GM19043 (cell line): ENCODE measurements at regions not wholly inside any gene's neighbourhood (a gene's known extent, or its start where the extent isn't known, plus 50 kb on each side); places are given as distances from the start of the nearest gene placed in this dataset.
"Not testable (repeated sequence)": the region's sequence is repeated elsewhere in the genome, so short reads cannot be mapped to it uniquely, and the experiment has no call there.

Experiments used
- ATAC-seq: cut with Tn5 transposase; IDR thresholded peaks from one replicate; pipeline ENCODE4 v1.9.1; 2021; ENCODE audit warnings: low read depth; ENCODE audit not compliant: unreplicated experiment

- no peak for ATAC-seq
Measured at GRCh38 chr18:56489893-56490292, 148.5 kb downstream of the TXNL1 start.

DNA sequence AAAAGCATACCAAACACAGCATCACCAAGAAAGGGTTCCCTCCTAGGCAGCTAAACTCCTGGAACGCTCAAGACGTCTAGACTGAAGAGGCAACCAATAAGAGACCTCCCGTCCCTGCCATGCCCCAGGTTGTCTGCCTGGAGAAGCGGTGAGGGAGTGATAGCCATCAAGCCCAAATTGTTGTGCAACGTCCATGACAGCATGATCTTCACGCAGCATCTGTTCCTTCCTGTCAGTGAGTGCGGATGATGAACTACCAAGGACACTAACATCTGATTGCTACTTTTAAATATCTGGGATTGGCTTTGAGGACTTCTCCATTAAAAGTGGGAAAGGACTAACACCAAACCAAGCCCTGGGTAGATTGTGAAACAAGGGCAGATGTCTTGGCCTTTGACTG lies 149.7 kb downstream of the TXNL1 start:
- no peak for ATAC-seq

GRCh38 chr18:56487801-56488200 lies 150.6 kb downstream of the TXNL1 start:
- ATAC-seq = no peak

DNA sequence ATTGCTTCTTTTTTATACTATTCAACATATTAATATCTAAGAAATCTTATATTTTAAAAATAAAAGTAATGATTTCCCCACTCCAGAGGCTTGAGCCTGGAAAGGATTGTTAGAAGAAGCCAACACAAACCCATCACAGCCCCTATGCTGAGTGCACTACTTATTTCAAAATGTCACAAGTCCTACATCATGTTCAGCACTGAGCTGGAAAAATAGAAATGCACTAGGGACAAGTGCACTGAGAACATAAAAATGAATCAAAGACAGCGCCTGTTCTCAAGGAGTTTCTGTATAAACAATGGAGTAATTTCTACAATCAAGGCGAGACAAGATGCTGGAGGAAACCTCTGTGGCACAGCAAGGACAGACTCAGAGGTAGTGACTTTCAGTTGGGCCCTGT lies 155.0 kb downstream of the TXNL1 start:
- no peak for ATAC-seq

GRCh38 chr18:56482813-56483212 lies 155.6 kb downstream of the TXNL1 start:
- not testable (repeated sequence) for ATAC-seq

DNA sequence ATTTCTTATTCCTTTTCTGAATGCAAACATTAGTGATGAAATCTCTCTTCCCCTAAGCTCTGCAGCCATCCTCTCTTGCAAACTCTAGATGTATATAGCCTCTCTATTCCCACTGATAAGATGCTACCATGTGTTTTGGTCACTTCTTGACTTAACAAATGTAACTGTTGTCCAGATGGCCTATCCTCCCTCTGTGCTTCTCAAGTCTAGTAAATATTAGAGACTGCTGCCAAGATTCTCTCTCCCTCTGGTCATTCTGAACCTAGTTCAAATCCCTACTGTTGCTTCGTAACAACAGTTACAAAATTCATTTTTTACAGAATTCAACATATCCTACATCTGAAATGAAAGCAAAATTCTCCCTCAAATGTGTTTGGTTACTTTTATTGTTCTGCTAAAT lies 156.6 kb downstream of the TXNL1 start:
- ATAC-seq = no peak

- ATAC-seq = no peak
Measured at GRCh38 chr18:56479841-56480240, 158.6 kb downstream of the TXNL1 start.

- no peak for ATAC-seq
Measured at GRCh38 chr18:56475250-56475649, 163.1 kb downstream of the TXNL1 start.

DNA sequence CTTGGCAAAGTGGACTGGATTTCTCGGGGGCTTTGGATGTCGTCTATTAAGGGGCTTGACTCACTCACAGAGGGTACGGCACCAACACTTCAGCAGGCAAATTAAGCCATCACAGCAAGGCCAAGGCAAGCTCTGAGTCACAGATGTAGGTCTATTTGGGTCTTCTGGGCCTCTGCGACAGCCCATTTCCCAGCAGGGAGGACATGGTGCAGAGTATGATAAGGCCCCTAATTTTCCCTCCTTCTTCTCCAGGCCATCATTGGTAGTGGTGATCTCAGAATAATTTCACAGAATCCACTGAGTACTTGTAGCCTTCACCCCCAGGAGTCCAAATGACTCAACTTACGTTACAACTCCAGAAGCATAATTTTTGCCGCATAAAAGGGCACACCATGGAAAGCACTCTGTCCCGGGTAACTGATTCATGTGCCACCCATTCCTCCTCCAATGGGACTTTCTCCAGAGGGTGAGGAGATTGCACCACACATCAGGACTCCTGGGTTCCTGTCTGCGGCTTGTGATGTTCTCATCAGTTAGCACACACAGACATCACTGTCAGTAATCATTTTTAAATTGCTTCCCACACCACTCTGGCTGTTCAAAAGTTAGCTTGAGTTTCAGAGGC lies 164.9 kb downstream of the TXNL1 start:
- no peak for ATAC-seq

GRCh38 chr18:56470406-56471351 lies 167.7 kb downstream of the TXNL1 start:
- ATAC-seq = no peak

DNA sequence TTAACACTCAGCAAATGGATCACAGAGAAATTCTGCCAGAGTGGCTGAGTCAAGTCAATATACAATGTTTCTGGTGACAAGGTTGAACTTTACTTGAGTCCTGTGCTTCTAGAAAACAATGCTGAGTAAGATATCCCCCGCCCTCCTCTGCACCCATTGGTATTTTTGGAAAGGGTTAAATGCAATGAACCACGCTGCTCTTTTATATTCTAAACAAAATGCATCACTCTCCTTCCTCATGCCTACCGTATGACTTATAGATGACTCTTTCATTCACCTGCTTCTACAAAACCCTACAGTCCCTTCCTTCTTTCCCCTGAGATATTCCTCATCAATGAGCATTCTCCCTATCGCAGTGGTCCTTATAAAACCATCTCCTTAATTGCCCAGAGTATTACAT lies 168.8 kb downstream of the TXNL1 start:
- ATAC-seq = no peak

DNA sequence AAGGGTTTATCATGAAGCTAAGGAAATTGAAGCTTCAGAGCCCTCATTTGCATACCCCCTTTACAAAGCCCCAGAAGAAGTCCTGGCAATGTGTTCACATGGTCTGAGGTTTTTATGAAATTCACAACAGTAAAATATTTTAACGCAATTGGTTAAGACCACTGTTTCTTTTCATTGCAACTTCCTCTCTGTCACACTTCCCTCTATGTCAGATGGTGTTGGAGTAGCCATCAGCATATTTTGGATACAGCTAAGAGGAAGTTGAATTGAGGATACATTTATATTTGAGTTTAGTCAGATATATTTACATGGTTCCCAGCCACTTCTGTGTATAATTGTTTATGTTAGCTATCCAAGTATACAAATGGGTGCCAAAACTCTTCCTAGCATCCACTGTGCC lies 170.0 kb downstream of the TXNL1 start:
- no peak for ATAC-seq

DNA sequence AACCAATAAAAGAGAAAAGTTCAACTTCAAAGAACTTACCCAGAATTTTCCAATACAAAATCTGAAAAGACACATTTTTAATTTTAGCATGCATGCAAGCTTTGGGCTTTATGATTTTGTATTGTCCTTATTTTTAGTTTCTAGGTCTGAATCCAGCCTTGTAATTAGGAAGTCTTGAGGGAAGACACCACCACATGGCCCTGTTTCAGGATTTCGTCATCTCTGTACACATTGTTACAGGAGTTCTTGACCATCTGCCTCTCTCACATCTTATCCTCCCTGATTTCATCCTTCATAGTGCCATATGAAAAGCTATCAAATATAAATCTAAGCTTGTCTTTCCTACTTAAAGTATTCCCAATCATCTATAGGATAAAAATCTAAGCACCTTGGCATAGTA lies 176.1 kb downstream of the TXNL1 start:
- ATAC-seq = no peak

GRCh38 chr18:56461151-56461550 lies 177.2 kb downstream of the TXNL1 start:
- no peak for ATAC-seq

DNA sequence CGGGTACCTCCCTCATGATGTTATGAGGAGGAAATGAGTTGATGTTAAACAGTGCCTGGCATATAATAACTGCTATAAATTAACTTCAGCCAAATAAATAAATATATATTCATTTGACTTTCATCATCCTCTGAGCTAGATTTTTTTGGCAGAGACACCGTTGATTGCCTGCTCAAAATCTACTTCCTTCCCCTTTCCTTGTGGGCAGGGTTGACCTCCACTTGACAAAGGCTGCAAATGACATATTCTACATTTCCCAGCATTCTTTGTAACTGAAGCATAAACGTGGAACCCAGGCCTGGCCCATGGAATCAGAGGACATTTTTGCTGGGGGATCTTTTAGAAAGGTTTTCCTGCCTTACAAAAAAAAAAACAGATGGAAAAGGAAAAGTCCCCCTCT lies 177.8 kb downstream of the TXNL1 start:
- ATAC-seq = no peak

DNA sequence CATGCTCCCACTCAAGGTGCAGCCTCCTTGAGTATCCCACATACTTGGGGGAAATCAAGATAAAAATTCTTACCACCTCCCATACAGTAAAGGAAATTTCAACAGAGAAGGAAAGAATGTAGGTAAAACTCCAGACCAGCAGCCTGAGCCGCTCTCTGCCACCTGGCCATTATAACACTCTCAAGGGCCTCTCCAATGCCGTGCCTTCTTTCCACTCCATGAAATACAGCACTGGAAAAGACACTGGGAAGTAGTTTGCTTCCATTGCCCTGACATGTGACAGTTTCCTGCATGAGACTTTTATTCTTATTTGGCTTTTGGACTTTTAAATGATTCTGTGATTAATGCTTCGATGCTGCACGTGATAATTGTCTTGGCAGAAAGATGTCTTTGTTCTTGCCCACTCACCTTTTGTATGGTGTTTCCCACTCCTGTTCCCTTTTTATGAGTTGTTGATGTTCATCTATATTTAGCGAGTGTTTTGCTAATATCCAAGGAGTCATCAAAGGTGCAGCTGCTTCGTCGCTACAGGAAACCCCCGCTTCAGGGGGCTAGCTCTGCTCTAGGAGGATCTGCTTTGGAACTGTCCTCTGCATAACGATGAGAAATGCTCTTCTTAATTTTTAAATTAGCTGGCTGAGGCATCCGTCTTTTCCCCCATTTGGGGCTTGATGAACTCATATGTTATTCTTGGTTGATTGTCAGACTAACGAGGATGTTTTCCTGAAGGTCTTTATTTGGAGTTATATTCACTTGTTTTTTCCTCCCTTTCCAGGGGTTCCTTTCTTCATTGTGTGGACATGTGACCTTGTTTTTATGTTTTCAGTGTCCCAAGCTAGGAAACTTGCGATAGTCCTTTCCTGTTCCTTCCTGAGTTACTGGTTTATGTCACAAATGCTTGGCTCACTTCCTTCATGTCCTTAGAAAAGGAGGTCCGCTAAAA lies 179.4 kb downstream of the TXNL1 start:
- ATAC-seq = no peak

- ATAC-seq = no peak
Measured at GRCh38 chr18:56455874-56456273, 182.5 kb downstream of the TXNL1 start.

- no peak for ATAC-seq
Measured at GRCh38 chr18:56455141-56455540, 183.3 kb downstream of the TXNL1 start.

- no peak for ATAC-seq
Measured at GRCh38 chr18:56453631-56454030, 184.8 kb downstream of the TXNL1 start.

DNA sequence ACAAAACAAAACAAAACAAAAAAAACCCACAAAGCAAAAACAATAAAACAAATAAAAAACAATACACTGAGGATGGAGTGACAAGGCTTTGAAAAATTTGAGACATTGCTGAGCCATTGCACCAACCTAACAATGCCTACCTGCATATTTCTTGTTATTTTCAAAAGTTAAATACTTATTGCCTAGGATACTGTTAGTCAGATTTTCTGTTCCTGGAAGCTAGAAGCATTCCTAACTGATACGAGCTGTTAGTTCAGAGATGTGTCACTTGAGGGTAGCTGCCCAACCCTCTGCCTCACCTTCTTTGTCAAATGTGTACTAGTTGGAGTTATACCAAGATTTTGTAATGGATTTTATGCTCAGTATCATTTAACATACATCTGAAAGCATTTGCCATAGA lies 187.2 kb downstream of the TXNL1 start:
- no peak for ATAC-seq

- ATAC-seq = no peak
Measured at GRCh38 chr18:56448751-56449150, 189.6 kb downstream of the TXNL1 start.
